ENCODE measurements at regions not wholly inside any gene's neighbourhood (a gene's known extent, or its start where the extent isn't known, plus 50 kb on each side); places are given as distances from the start of the nearest gene placed in this dataset.
"Not testable (repeated sequence)": the region's sequence is repeated elsewhere in the genome, so short reads cannot be mapped to it uniquely, and the experiment has no call there.

GRCh38 chr6:121798126-121798525, 362.7 kb downstream of the GJA1 start:
- not testable (repeated sequence) for TF ChIP-seq CTCF (IDR thresholded peaks at IDR 0.05; ENCODE audit: low read depth, low read length, poor library complexity, severe bottlenecking); EZH2phosphoT487 (IDR thresholded peaks at IDR 0.05; ENCODE audit: borderline replicate concordance, low read length)

Data from DOHH2 (cell line).